PC-9 (cell line): ENCODE measurements at regions not wholly inside any gene's neighbourhood (a gene's known extent, or its start where the extent isn't known, plus 50 kb on each side); places are given as distances from the start of the nearest gene placed in this dataset.

Source experiments
- BruUV-seq: library from RNA; stranded (reverse); fragments of 400-500 nt; replicated peaks from 2 replicates; lab custom pipeline; 2021; lab: Mats Ljungman, UMichigan
- CTCF ChIA-PET: fragments of 300-600 bp; sonication (Branson Sonifier 250); formaldehyde crosslinking; loops from one replicate; lab custom pipeline; 2022; ENCODE audit warnings: antibody characterized with exemption; lab: Charles Lee
- POLR2A ChIA-PET: fragments of 300-600 bp; sonication (Branson Sonifier 250); formaldehyde crosslinking; loops from one replicate; lab custom pipeline; 2022; ENCODE audit warnings: antibody characterized with exemption; ENCODE audit not compliant: unreplicated experiment; lab: Charles Lee
- DNase-seq, 2 experiments: peaks; one replicate each; pipeline versions ENCODE4 v3.0.0 to v3.0.0-alpha.2; 2015 to 2022; ENCODE audit warnings: mixed read lengths in 1 of 2
- H2AFZ ChIP-seq: fragments of 200-600 bp; sonication (generic); 2 replicates; pipeline ENCODE4 v1.8.1; 2017; ENCODE audit warnings: antibody characterized with exemption
- H3F3A ChIP-seq: fragments of 200-600 bp; sonication (generic); 2 replicates; pipeline ENCODE4 v1.8.1; 2017; ENCODE audit warnings: antibody characterized with exemption, mild to moderate bottlenecking, low read depth; ENCODE audit not compliant: insufficient read depth
- H3K27ac ChIP-seq: fragments of 200-600 bp; sonication (generic); 2 replicates; pipeline ENCODE4 v1.6.1; 2016; ENCODE audit warnings: mixed run types
- H3K27me3 ChIP-seq: fragments of 200-600 bp; sonication (generic); 2 replicates; pipeline ENCODE4 v1.6.1; 2016; ENCODE audit warnings: low read depth, mixed run types; ENCODE audit not compliant: insufficient read depth
- H3K36me3 ChIP-seq: fragments of 200-600 bp; sonication (generic); 2 replicates; pipeline ENCODE4 v1.6.1; 2016; ENCODE audit warnings: low read depth, mixed run types
- H3K4me1 ChIP-seq: fragments of 200-600 bp; sonication (generic); replicated peaks from 2 replicates; pipeline ENCODE4 v1.6.1; 2016; ENCODE audit warnings: mixed run types; ENCODE audit not compliant: insufficient read depth
- H3K4me2 ChIP-seq: fragments of 200-600 bp; sonication (generic); 2 replicates; pipeline ENCODE4 v1.6.1; 2017; ENCODE audit warnings: mixed run types
- H3K4me3 ChIP-seq: fragments of 200-600 bp; sonication (generic); 2 replicates; pipeline ENCODE4 v1.6.1; 2016; ENCODE audit warnings: mixed run types
- H3K79me2 ChIP-seq: fragments of 200-600 bp; sonication (generic); 2 replicates; pipeline ENCODE4 v1.6.1; 2017; ENCODE audit warnings: low read depth, mixed run types
- H3K9me2 ChIP-seq: fragments of 200-600 bp; sonication (generic); 2 replicates; pipeline ENCODE4 v1.8.1; 2017; ENCODE audit warnings: mild to moderate bottlenecking; ENCODE audit not compliant: insufficient read depth
- H3K9me3 ChIP-seq: fragments of 200-600 bp; sonication (generic); 2 replicates; pipeline ENCODE4 v1.8.1; 2016; ENCODE audit warnings: low read depth; ENCODE audit not compliant: insufficient read depth
- H4K20me1 ChIP-seq: fragments of 200-600 bp; sonication (generic); 2 replicates; pipeline ENCODE4 v1.8.1; 2017; ENCODE audit not compliant: insufficient read depth
- CTCF ChIP-seq: fragments of 200-600 bp; sonication (generic); conservative IDR thresholded peaks from 2 replicates; pipeline ENCODE4 v1.6.1; 2017; ENCODE audit warnings: mixed run types, antibody characterized with exemption, mild to moderate bottlenecking, moderate library complexity
- EZH2 ChIP-seq: fragments of 200-600 bp; sonication (generic); IDR thresholded peaks from 2 replicates; pipeline ENCODE4 v1.8.0; 2017; ENCODE audit warnings: antibody characterized with exemption, low read depth
- intact Hi-C: fragments of 100-400 bp; cut with micrococcal nuclease; formaldehyde crosslinking; loops from one replicate; pipeline ENCODE4 v1.10.0; 2022; ENCODE audit not compliant: unreplicated experiment

GRCh38 chr1:221030990-221031389 is 151.7 kb downstream of the HLX start:
- peaks cover 10% of the 10 kb centered on the region for H3K4me1 ChIP-seq

GRCh38 chr1:221031458-221032203 is 152.4 kb downstream of the HLX start:
- Histone ChIP-seq H3K4me1 (peaks cover 14% of the 10 kb centered on the region), H3K4me2 (no peak overlapping the region)
- CTCF ChIA-PET, result no interaction called here

More at GRCh38 chr1:221030990-221031389, 151.7 kb downstream of the HLX start:
- no peaks in the 10 kb centered on the region for H3K36me3 ChIP-seq
- H3K27me3 ChIP-seq, result no peaks in the 10 kb centered on the region
- H3F3A ChIP-seq, result peaks cover 8% of the 10 kb centered on the region
- POLR2A ChIA-PET, result no interaction called here
- CTCF ChIA-PET, result no interaction called here
- BruUV-seq, result no TSS peak
- H3K9me3 ChIP-seq, result no peaks in the 10 kb centered on the region
- H3K9me2 ChIP-seq, result no peaks in the 10 kb centered on the region
- TF ChIP-seq CTCF (no peak), EZH2 (no peak)
- H3K79me2 ChIP-seq, result no peaks in the 10 kb centered on the region
- no peak overlapping the region for H3K4me3 ChIP-seq
- H3K27ac ChIP-seq, result no peak overlapping the region
- no peak overlapping the region for H3K4me2 ChIP-seq
- intact Hi-C loops, result no loop called here
- H2AFZ ChIP-seq, result no peak overlapping the region
- no peak for DNase-seq
- H4K20me1 ChIP-seq, result no peaks in the 10 kb centered on the region

GRCh38 chr1:221032204-221032585 is 153.0 kb downstream of the HLX start:
- Histone ChIP-seq H3K4me1 (peaks cover 14% of the 10 kb centered on the region), H4K20me1 (no peaks in the 10 kb centered on the region), H3K36me3 (no peaks in the 10 kb centered on the region), H3K9me3 (no peaks in the 10 kb centered on the region), H2AFZ (no peak overlapping the region), H3K4me2 (no peak overlapping the region), H3K27ac (no peak overlapping the region), H3K27me3 (no peaks in the 10 kb centered on the region), H3F3A (peaks cover 14% of the 10 kb centered on the region), H3K79me2 (no peaks in the 10 kb centered on the region), H3K9me2 (no peaks in the 10 kb centered on the region), H3K4me3 (no peak overlapping the region)
- intact Hi-C loops, result no loop called here
- CTCF ChIA-PET, result no interaction called here
- no peak for DNase-seq
- POLR2A ChIA-PET, result interaction anchor here (0.6 kb wide), 1 partner anchor 120 kb away, joined by 5 read pairs; no protein-coding TSS in a partner anchor
- no TSS peak for BruUV-seq
- no peak for TF ChIP-seq EZH2
- TF ChIP-seq CTCF, result no peak

More at GRCh38 chr1:221031458-221032203, 152.4 kb downstream of the HLX start:
- intact Hi-C loops, result no loop called here
- BruUV-seq, result no TSS peak
- no peaks in the 10 kb centered on the region for H3K9me3 ChIP-seq
- no peaks in the 10 kb centered on the region for H3K9me2 ChIP-seq
- H3K36me3 ChIP-seq, result no peaks in the 10 kb centered on the region
- DNase-seq, result no peak
- no peak overlapping the region for H3K27ac ChIP-seq
- TF ChIP-seq EZH2 (no peak), CTCF (no peak)
- POLR2A ChIA-PET, result no interaction called here
- no peak overlapping the region for H2AFZ ChIP-seq
- no peaks in the 10 kb centered on the region for H3K79me2 ChIP-seq
- no peaks in the 10 kb centered on the region for H3K27me3 ChIP-seq
- H3F3A ChIP-seq, result peaks cover 14% of the 10 kb centered on the region
- H3K4me3 ChIP-seq, result no peak overlapping the region
- H4K20me1 ChIP-seq, result no peaks in the 10 kb centered on the region
